SK-N-SH (cell line): ENCODE measurements at regions not wholly inside any gene's neighbourhood (a gene's known extent, or its start where the extent isn't known, plus 50 kb on each side); places are given as distances from the start of the nearest gene placed in this dataset.

ENCODE experiments used
- CTCF ChIA-PET: fragments of 300-600, 350-600 bp; formaldehyde crosslinking; extraction: SDS; loops from one replicate; lab custom pipeline; 2021; lab: Yijun Ruan, JAX
- POLR2A ChIA-PET: fragments of 350-600 bp; sonication (Branson Sonifier 250); formaldehyde crosslinking; extraction: SDS; loops from one replicate; lab custom pipeline; 2020; ENCODE audit warnings: antibody characterized with exemption, inconsistent platforms; lab: Yijun Ruan, JAX
- DNase-seq: peaks from one replicate; pipeline ENCODE4 v3.0.0; 2012
- H2AFZ ChIP-seq: fragments of 200-600 bp; sonication (generic); 2 replicates; pipeline ENCODE4 v1.8.1; 2016; ENCODE audit warnings: antibody characterized with exemption, mild to moderate bottlenecking, low read depth
- H3F3A ChIP-seq: fragments of 200-600 bp; sonication (generic); replicated peaks from 2 replicates; pipeline ENCODE3; 2016; ENCODE audit warnings: antibody characterized with exemption, mild to moderate bottlenecking; ENCODE audit not compliant: insufficient read depth
- H3K27ac ChIP-seq, 2 experiments: fragments of 200-500 bp in 1 of 2; fragments of 200-600 bp in 1 of 2; sonication (Bioruptor generic) in 1 of 2; sonication (generic), shearing (Covaris generic) in 1 of 2; 2 replicates each; pipeline versions ENCODE4 v1.5.1 to v1.6.1; 2014 to 2016; ENCODE audit warnings: low read depth in 2 of 2, inconsistent platforms in 1 of 2, low read length in 1 of 2, mild to moderate bottlenecking in 1 of 2, mixed read lengths in 1 of 2
- H3K27me3 ChIP-seq: fragments of 200-600 bp; sonication (generic), shearing (Covaris generic); 2 replicates; pipeline ENCODE4 v1.6.1; 2016; ENCODE audit warnings: mixed run types; ENCODE audit not compliant: insufficient read depth
- H3K36me3 ChIP-seq, 2 experiments: fragments of 200-500 bp in 1 of 2; fragments of 200-600 bp in 1 of 2; sonication (Bioruptor generic) in 1 of 2; sonication (generic) in 1 of 2; replicated peaks in 1 of 2; 2 replicates each; pipeline versions ENCODE3 to v1.5.1; 2014 to 2016; ENCODE audit warnings: low read length in 1 of 2, mild to moderate bottlenecking in 1 of 2; ENCODE audit not compliant: insufficient read depth in 2 of 2, control insufficient read depth in 1 of 2
- H3K4me1 ChIP-seq, 2 experiments: fragments of 200-500 bp in 1 of 2; fragments of 200-600 bp in 1 of 2; sonication (Bioruptor generic) in 1 of 2; sonication (generic), shearing (Covaris generic) in 1 of 2; 2 replicates each; pipeline versions ENCODE4 v1.5.1 to v1.6.1; 2014 to 2016; ENCODE audit warnings: low read depth in 1 of 2, low read length in 1 of 2, mixed run types in 1 of 2; ENCODE audit not compliant: insufficient read depth in 2 of 2, control insufficient read depth in 1 of 2
- H3K4me2 ChIP-seq: fragments of 200-600 bp; sonication (generic), shearing (Covaris generic); 2 replicates; pipeline ENCODE4 v1.6.1; 2017; ENCODE audit warnings: mixed run types
- H3K4me3 ChIP-seq, 2 experiments: fragments of 200-500 bp in 1 of 2; fragments of 200-600 bp in 1 of 2; sonication (Bioruptor generic) in 1 of 2; sonication (generic), shearing (Covaris generic) in 1 of 2; 2 replicates each; pipeline versions ENCODE4 v1.5.1 to v1.8.1; 2014 to 2016; ENCODE audit warnings: low read depth in 2 of 2, inconsistent platforms in 1 of 2, low read length in 1 of 2, mild to moderate bottlenecking in 1 of 2, mixed read lengths in 1 of 2, moderate library complexity in 1 of 2
- H3K79me2 ChIP-seq: fragments of 200-600 bp; sonication (generic); 2 replicates; pipeline ENCODE4 v1.8.1; 2017; ENCODE audit warnings: mild to moderate bottlenecking; ENCODE audit not compliant: insufficient read depth
- H3K9ac ChIP-seq: fragments of 200-600 bp; sonication (generic); 2 replicates; pipeline ENCODE4 v1.6.1; 2017; ENCODE audit warnings: mixed run types
- H3K9me2 ChIP-seq: fragments of 200-600 bp; sonication (generic); 2 replicates; pipeline ENCODE4 v1.6.1; 2017; ENCODE audit warnings: mixed run types
- H3K9me3 ChIP-seq: fragments of 200-600 bp; sonication (generic); 2 replicates; pipeline ENCODE4 v1.6.1; 2017; ENCODE audit warnings: mixed run types, mild to moderate bottlenecking, moderate library complexity
- H4K20me1 ChIP-seq: fragments of 200-600 bp; sonication (generic); 2 replicates; pipeline ENCODE4 v1.6.1; 2017; ENCODE audit warnings: mild to moderate bottlenecking, mixed run types; ENCODE audit not compliant: insufficient read depth
- EP300 ChIP-seq, 2 experiments: IDR thresholded peaks; 2 replicates each; pipeline versions ENCODE4 v1.4.0 to v1.6.1; 2012; ENCODE audit warnings: borderline replicate concordance in 1 of 2, low read depth in 1 of 2, low read length in 1 of 2
- FOSL2 ChIP-seq: IDR thresholded peaks from 2 replicates; pipeline ENCODE4 v1.4.0; 2012; ENCODE audit warnings: low read depth, mild to moderate bottlenecking, moderate library complexity, borderline replicate concordance
- GABPA ChIP-seq: IDR thresholded peaks from 2 replicates; pipeline ENCODE4 v1.4.0; 2012; ENCODE audit warnings: low read depth, mild to moderate bottlenecking
- GATA2 ChIP-seq: sonication (generic); formaldehyde crosslinking; IDR thresholded peaks from 2 replicates; pipeline ENCODE4 v1.5.0; 2020; ENCODE audit warnings: mild to moderate bottlenecking, missing genetic modification reagents
- RXRA ChIP-seq: IDR thresholded peaks from 2 replicates; pipeline ENCODE4 v1.4.0; 2012; ENCODE audit warnings: low read depth, mild to moderate bottlenecking, borderline replicate concordance
- SIN3A ChIP-seq: IDR thresholded peaks from 2 replicates; pipeline ENCODE4 v1.6.1; 2012; ENCODE audit warnings: low read depth, mild to moderate bottlenecking, low read length, moderate library complexity, borderline replicate concordance
- TCF12 ChIP-seq: IDR thresholded peaks from 2 replicates; pipeline ENCODE4 v1.4.0; 2012
- WGBS: methylation state at CpG from one replicate; pipeline ENCODE4 v1.1.6; 2017; ENCODE audit warnings: low lambda C conversion rate; 5-methylcytosine and 5-hydroxymethylcytosine counted together
- TF ChIP-seq, protein P1 (sequence below): fragments of 200-600 bp; sonication (generic); IDR thresholded peaks from 2 replicates; pipeline ENCODE4 v1.6.1; 2017; ENCODE audit warnings: antibody characterized with exemption, mild to moderate bottlenecking, moderate library complexity
- TF ChIP-seq, protein P2 (sequence below): IDR thresholded peaks from 2 replicates; pipeline ENCODE4 v1.4.0; 2012; ENCODE audit warnings: low read depth
- TF ChIP-seq, protein P3 (sequence below): IDR thresholded peaks from 2 replicates; pipeline ENCODE4 v1.4.0; 2012; ENCODE audit warnings: low read depth, borderline replicate concordance

DNA sequence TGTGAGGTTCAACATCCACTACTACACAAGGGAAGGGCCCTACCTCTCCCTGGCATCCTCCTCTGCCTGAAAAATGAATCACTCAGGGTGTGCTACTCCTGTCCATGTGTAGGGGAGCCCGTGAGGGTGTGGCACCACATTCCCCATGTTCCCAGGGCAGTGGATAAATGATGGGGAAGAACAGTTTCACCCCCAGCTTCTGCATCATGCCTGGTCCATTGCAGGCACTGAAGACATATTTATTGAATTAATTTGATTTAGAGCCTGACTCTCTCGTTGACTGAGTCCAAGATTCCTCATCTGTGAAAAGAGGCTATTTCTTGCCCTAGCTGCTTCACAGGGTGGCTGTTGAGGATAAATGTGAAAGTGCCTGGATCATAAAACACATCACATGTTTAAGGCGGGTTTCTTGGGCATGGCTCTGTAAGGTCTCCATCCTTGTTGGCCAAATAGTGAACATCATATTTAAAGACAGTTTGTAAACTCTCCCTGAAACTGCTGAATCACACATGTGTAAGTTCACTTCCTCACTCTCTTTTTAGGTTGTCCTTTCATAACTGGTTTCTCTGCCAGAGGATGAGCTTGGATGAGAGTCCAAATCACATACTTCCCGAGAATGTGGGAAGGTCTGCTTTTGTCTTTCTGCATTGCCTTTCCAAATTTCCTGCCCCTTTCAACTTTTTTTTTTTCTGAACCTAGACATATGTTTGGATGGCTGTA, 79.7 kb upstream of the FYN start:
- H3F3A ChIP-seq = no peaks in the 10 kb centered on the region
- no peaks in the 10 kb centered on the region for H3K27me3 ChIP-seq
- ChIA-PET CTCF (interaction anchor here (1.1 kb wide), 1 partner anchor 22 kb away, joined by 3 read pairs; no protein-coding TSS in a partner anchor), POLR2A (no interaction called here)
- no peaks in the 10 kb centered on the region for H3K79me2 ChIP-seq
- H3K9me2 ChIP-seq = no peaks in the 10 kb centered on the region
- H4K20me1 ChIP-seq = no peaks in the 10 kb centered on the region
- TF ChIP-seq, protein P1, sequence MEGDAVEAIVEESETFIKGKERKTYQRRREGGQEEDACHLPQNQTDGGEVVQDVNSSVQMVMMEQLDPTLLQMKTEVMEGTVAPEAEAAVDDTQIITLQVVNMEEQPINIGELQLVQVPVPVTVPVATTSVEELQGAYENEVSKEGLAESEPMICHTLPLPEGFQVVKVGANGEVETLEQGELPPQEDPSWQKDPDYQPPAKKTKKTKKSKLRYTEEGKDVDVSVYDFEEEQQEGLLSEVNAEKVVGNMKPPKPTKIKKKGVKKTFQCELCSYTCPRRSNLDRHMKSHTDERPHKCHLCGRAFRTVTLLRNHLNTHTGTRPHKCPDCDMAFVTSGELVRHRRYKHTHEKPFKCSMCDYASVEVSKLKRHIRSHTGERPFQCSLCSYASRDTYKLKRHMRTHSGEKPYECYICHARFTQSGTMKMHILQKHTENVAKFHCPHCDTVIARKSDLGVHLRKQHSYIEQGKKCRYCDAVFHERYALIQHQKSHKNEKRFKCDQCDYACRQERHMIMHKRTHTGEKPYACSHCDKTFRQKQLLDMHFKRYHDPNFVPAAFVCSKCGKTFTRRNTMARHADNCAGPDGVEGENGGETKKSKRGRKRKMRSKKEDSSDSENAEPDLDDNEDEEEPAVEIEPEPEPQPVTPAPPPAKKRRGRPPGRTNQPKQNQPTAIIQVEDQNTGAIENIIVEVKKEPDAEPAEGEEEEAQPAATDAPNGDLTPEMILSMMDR = no peak
- TF ChIP-seq RXRA = no peak
- TF ChIP-seq GABPA = no peak
- TF ChIP-seq, protein P2, sequence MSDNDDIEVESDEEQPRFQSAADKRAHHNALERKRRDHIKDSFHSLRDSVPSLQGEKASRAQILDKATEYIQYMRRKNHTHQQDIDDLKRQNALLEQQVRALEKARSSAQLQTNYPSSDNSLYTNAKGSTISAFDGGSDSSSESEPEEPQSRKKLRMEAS = no peak
- no peak for TF ChIP-seq GATA2 (CRISPR knock-in tag)
- TF ChIP-seq, all 33 proteins: peak for 0
- Histone ChIP-seq H3K9me3 (no peaks in the 10 kb centered on the region), H2AFZ (no peak overlapping the region), H3K36me3 (no peaks in the 10 kb centered on the region), H3K4me3 (no peak overlapping the region), H3K9ac (no peak overlapping the region), H3K4me1 (peaks cover 4 to 15% of the 10 kb centered on the region in 2 experiments; a peak in 3 of 4 replicates), H3K27ac (no peak overlapping the region), H3K4me2 (no peak overlapping the region)
- 61% methylated on average over 3 of the region's 4 CpGs for WGBS
- no peak for DNase-seq

DNA sequence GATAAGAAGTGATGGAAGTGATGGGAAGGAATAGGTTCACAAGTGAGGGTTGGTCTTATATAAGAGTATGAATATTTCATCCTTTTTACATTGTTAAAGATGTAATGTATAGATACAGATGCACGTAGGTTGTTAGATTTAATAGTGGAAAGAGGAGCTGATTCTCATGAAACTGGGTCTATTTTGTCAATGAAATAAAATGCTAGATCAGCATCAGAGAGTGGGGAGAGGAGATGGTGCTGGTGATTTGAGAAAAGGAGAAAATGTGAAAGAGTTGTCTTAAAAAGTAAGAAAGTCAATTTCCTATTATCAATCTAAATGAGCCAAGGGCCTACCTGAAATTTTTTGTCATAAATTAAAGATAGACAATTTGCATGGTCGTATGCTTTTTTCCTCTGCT, 82.8 kb upstream of the FYN start:
- Histone ChIP-seq H3K27ac (no peak overlapping the region), H3F3A (no peaks in the 10 kb centered on the region), H3K27me3 (no peaks in the 10 kb centered on the region), H2AFZ (no peak overlapping the region), H3K36me3 (no peaks in the 10 kb centered on the region), H3K9me3 (no peaks in the 10 kb centered on the region), H3K9me2 (no peaks in the 10 kb centered on the region), H3K9ac (no peak overlapping the region), H3K4me2 (no peak overlapping the region), H3K4me3 (no peak overlapping the region), H3K79me2 (no peaks in the 10 kb centered on the region), H3K4me1 (peaks cover 0 to 9% of the 10 kb centered on the region in 2 experiments; a peak in 2 of 4 replicates), H4K20me1 (no peaks in the 10 kb centered on the region)
- ChIA-PET CTCF (interaction anchor here (1.2 kb wide), 1 partner anchor 41 kb away, joined by 3 read pairs; no protein-coding TSS in a partner anchor), POLR2A (no interaction called here)
- 69% methylated on average over 2 of the region's 2 CpGs for WGBS
- no peak for DNase-seq
- TF ChIP-seq FOSL2 = no peak
- TF ChIP-seq, protein P3, sequence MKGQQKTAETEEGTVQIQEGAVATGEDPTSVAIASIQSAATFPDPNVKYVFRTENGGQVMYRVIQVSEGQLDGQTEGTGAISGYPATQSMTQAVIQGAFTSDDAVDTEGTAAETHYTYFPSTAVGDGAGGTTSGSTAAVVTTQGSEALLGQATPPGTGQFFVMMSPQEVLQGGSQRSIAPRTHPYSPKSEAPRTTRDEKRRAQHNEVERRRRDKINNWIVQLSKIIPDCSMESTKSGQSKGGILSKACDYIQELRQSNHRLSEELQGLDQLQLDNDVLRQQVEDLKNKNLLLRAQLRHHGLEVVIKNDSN = no peak
- TF ChIP-seq SIN3A = no peak
- TF ChIP-seq TCF12 = no peak
- TF ChIP-seq EP300 (IDR thresholded peaks at IDR 0.05; ENCODE audit: borderline replicate concordance in 1 of 2, low read depth in 1 of 2, low read length in 1 of 2) = no peak
